HT-29 (cell line): ENCODE measurements at regions not wholly inside any gene's neighbourhood (a gene's known extent, or its start where the extent isn't known, plus 50 kb on each side); places are given as distances from the start of the nearest gene placed in this dataset. TPM values are rescaled to one million over a fixed set of nuclear protein-coding genes. Genes with fewer than 3 reads are reported as not detected.
"Not testable (repeated sequence)": the region's sequence is repeated elsewhere in the genome, so short reads cannot be mapped to it uniquely, and the experiment has no call there.

Experiments
- DNase-seq: peaks from one replicate; pipeline ENCODE4 v3.0.0-alpha.2; 2015; ENCODE audit warnings: low spot score
- small RNA-seq: library from RNA; depleted of rRNA; stranded (forward); fragments of <200 nt; gene quantifications from one replicate; pipeline ENCODE3, GENCODE V24; 2014

DNA sequence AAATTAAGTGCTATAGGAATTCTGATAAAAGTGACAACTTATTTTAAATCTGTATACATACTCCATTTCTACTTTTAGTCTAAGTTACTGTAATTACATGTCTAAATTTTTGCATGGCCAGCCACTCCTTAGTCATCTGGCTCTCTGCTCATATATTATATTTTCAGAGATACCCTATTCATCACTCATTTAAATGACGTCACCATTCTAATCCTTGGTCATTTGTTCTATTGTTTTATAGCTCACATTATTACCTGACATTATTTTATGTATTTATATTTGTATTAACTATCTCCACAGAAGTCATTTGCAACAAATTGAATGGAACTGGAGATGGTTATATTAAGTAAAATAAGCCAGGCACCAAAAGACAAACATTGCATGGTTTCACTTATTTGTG, 179.6 kb upstream of the CXorf51A start:
- DNase-seq: no peak

DNA sequence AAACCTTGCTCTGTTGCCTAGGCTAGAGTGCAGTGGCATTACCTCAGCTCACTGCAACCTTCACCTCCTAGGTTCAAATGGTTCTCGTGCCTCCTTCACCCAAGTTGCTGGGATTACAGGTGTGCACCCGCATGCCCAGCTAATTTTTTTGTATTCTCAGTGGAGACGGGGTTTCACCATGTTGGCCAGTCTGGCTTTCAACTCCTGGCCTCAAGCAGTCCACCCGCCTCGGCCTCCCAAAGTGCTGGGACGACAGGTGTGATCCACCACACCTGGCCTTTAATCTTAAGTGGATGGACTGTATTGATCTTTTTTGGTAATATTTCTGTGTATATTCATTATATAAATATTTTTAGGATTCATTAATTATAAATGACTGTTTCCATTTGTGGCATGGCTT, 158.7 kb upstream of the CXorf51A start:
- no peak for DNase-seq

DNA sequence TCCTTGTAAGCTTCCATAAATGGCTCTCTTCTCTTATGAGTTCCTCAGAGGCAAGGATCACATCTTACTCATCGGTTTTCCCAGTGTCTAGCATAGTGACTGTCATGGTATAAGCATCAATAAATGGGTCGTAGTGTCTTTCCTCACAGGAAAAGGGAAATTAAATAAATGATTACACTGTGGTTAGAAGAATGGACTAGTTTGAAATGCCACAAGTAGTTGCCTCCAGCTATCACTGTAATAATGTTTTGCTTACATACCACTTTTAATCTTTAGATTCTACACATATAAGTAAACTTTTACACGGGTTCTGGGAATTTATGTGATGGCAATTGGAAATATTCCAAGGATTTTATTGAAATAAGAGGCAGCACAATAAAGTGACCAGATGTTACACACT, 152.8 kb upstream of the CXorf51A start:
- DNase-seq: no peak

DNA sequence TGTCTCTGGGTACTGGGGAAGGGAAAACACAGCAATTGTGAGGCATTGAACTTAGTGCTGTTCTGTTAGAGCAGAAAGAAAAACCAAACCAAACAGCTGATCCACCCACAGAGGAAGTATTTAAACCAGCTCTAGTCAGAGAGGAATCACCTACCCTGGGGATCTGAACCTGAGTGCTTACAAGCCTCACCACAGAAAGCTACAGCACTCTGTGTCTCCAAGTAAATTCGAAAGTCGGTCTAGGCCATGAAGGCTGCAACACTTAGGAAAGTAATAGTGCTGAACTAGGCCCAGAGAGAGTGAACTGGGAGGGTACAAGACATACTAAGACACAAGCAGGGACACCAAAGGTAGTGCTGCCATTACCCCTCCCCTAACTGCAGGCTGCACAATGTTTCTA, 142.2 kb upstream of the CXorf51A start:
- no peak for DNase-seq

DNA sequence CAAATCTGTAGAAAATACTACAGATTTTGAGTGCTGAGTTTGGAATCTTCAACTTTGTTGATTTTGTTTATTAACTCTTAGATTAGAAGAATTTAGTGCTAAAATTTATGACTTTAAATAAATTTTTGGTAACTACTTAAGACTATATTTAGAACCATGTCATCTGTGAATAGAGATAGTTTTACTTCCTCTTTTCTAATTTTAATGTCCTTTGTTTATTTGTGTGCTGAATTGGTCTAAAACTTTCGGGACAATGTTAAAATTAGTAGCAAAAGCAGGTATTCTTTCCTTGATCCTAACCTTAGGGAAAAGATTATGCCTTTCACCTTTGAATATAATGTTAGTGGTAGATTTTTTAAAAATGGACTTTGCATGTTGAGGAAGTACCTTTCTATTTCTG, 119.7 kb upstream of the CXorf51A start:
- no peak for DNase-seq

DNA sequence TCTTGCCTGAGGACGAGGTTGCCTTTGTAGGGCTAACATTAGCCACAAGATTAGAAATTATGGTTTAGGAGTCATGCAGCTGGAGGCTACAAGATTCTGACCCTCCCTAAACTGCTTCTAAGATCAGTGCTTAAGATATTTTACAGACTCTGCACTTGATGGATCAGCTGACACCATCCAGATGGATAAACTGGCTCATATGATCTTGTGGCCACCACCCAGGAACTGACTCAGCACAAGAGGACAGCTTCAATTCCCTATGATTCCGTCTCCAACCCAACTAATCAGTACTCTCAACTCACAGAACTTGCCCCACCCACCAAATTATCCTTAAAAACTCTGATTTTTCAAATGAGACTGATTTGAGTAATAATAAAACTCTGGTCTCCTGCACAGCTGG, 118.5 kb upstream of the CXorf51A start:
- not testable (repeated sequence) for DNase-seq

DNA sequence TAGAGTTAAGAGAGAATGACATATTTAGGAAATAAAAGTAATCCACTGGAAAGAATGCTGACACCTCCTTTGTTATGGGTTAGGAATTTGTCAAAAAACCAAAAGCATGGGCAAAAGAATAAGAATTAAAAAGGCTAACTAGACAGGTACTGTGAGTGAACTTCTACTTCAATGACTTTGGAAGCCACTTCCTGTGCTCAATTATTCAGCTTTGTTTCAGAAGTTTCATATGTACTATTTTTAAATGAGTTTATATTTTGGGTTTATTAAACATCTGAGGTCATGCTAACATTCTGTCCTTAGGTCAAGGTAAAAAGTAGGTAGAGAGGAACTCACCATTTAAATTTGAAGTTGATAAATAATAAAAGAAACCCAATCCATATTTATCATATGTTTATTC, 106.7 kb upstream of the CXorf51A start:
- no peak for DNase-seq

DNA sequence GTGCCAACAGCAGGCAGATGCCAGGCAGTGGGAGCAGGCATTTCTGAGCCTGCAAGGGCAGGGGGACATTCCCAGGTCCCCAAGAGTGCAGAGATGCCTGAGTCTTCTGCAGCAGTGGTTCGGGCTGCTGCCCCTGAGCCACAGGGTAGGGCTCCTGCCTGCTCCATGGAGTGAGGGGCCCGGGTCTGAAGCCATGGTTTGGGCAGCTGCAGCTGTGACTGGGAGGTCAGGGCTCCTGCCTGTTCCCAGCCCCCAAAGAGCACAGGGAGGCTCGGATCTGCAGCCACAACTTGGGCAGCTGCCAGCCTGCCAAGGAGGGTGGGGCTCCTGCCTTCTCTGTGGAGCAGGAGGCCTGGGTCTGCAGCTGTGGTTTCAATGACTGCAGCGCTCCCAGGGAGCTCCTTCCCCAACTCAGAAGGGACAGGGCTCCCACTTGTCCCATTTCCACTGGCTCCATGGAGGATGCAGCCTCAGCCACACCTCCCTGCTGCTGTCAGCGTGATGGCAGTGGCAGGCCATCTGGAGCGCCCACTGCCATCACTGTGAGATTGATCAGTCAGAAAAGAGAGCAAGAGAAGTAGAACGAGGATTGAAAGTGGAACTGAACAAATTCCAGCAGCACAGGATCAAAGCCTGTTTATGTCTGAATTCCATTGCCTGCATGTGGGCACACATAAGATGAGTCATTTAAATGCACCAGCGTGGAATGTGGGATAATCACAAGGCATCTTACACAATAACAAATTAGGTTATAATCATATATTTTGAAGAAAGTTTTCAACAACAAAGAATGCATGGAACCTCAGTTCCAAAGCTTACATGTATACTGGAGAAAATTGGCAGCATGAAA, 93.1 kb upstream of the CXorf51A start:
- no peak for DNase-seq

DNA sequence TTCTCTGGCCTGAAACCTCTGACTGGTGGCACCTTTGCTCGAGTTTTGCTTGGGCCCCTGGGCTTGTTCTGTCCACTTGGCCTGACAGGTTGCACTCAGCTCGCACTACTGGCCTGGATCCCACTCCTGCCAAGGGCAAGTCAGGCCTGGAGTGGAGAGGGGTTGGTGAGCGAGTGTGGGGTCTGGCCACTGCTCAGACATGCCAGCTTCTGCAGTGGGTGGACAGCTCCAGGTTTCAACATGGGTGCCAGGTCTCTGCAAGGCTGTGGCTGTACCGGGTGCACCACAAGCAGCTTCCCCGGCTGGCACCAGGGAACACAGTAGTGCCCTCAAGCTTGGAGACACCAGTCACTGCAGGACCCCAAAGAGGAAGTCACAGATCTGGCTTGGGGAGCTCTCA, 91.6 kb upstream of the CXorf51A start:
- no peak for DNase-seq

DNA sequence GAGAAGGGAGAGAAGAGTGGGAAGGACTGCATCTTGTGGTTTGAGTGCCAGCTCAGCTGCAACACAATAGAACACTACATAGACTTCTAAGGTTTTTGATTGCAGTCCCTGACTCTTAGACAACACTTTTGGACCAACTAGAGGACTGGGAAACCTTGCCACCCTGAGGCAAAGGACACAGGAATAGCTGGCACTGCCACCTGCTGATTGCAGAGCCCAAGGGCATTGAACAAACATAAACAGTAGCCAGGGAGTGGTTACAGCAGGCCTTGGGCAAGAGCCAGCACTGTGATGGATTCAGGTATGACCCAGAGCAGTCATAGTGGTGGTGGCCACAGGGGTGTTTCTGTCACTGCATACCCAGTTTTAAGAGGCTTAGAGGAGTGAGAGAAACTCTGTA, 72.5 kb upstream of the CXorf51A start:
- peak; percentile 38 for DNase-seq

DNA sequence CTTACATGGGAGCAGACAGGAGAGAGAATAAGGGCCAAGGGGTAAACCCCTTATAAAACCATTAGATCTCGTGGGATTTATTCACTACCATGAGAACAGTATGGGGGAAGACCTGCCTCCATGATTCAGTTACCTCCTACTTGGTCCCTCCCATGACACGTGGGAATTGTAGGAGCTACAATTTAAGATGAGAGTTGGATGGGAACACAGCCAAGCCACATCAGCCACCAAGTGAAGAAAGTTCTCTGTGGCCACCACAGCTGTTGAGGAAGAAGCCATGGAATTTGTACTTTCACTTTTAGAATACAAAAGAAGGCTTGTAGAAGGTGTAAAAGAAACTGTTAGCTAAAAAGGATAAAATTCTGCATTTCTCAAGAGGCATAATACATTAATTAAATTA, 67.0 kb upstream of the CXorf51A start:
- DNase-seq: no peak

DNA sequence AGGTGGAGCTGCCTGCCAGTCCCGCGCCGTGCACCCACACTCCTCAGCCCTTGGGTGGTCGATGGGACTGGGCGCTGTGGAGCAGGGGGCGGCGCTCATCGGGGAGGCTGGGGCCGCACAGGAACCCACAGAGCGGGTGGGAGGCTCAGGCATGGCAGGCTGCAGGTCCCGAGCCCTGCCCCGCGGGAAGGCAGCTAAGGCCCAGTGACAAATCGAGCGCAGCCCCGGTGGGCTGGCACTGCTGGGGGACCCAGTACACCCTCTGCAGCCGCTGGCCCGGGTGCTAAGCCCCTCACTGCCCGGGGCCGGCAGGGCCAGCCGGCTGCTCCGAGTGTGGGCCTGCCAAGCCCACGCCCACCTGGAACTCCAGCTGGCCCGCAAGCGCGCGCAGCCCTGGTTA, 52.3 kb upstream of the CXorf51A start:
- not testable (repeated sequence) for DNase-seq

DNA sequence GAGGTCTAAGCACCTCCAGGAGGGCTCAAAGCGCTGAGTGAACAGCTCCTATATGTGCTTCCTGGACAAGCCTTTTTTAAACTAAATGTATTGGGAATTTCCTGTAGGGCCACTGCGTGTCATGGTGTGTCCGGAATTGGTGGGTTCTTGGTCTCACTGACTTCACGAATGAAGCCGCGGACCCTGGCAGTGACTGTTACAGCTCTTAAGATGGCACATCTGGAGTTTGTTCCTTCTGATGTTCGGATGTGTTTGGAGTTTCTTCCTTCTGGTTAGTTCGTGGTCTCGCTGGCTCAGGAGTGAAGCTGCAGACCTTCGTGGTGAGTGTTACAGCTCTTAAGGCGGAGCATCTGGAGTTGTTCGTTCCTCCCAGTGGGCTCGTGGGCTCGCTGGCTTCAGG, 51.2 kb upstream of the CXorf51A start:
- not testable (repeated sequence) for DNase-seq

Small RNA genes in the stretch of these regions (small RNA-seq; reads per million reads assigned to genes)
- not detected for gene Z99497.1
